Pancreas (tissue), 10 donors: ENCODE measurements at regions not wholly inside any gene's neighbourhood (a gene's known extent, or its start where the extent isn't known, plus 50 kb on each side); places are given as distances from the start of the nearest gene placed in this dataset.

Experiments used
- ATAC-seq, 4 donors: fragments of 200-7000 bp; cut with Tn5 transposase; one replicate each; pipeline versions ENCODE4 v1.8.0 to v1.9.1; 2020; ENCODE audit warnings: mild to moderate bottlenecking in 4 of 4, moderate library complexity in 4 of 4
- DNase-seq, 6 donors: peaks; one replicate each; pipeline ENCODE4 v3.0.0-alpha.2; 2020
- FAIRE-seq: peaks from 2 replicates; lab custom pipeline; 2012; peaks lifted over from hg19 to GRCh38; lab: Jason Lieb, UNC
- H3K27ac ChIP-seq, 4 donors: fragments of 200-600 bp; sonication (generic); 1 replicate in 3 of 4; 2 replicates in 1 of 4; pipeline versions ENCODE4 v1.5.0 to v1.8.0; 2020
- H3K27me3 ChIP-seq, 4 donors: fragments of 200-600 bp; one replicate each; pipeline ENCODE4 v1.8.0; 2021
- H3K36me3 ChIP-seq, 3 donors: fragments of 200-600 bp; sonication (generic) in 1 of 3; one replicate each; pipeline versions ENCODE4 v1.5.0 to v1.8.0; 2020 to 2021
- H3K4me1 ChIP-seq, 3 donors: fragments of 200-600 bp; one replicate each; pipeline ENCODE4 v1.8.0; 2021
- H3K4me3 ChIP-seq, 4 donors: fragments of 200-600 bp; sonication (generic) in 2 of 4; one replicate each; pipeline versions ENCODE4 v1.5.0 to v1.8.0; 2020 to 2021
- H3K9me3 ChIP-seq, 4 donors: fragments of 200-600 bp; one replicate each; pipeline ENCODE4 v1.8.0; 2021
- WGBS, 2 donors: extraction: QIAGEN DNeasy Blood & Tissue Kit; methylation state at CpG; one replicate each; pipeline ENCODE4 v1.1.7; 2013; 5-methylcytosine and 5-hydroxymethylcytosine counted together
- intact Hi-C, 3 donors: fragments of 100-400 bp; cut with DNase I; formaldehyde crosslinking; loops; one replicate each; pipeline versions ENCODE4 v1.11.1 to v1.14.2; 2022
- TF ChIP-seq, protein P1 (sequence below), 4 donors: fragments of 200-600 bp; sonication (generic) in 3 of 4; IDR thresholded peaks; one replicate each; pipeline versions ENCODE4 v1.5.0 to v1.8.0; 2021; ENCODE audit warnings: antibody characterized with exemption in 4 of 4
- donor health status: healthy with polysubstance abuse.
- donor health status: DM: no; HTN: no; CAD: no; lungs with moderate emphysema.
- donor health status: DM: no; HTN: no; CAD: no.
- donor health status: control.
- donor health status: control.
- donor health status: Bipolar disorder and iron deficiency.
- donor health status: DM: yes; HTN: yes; CAD: no.
- donor health status: DM: no; HTN: no; CAD: no.
- donor health status: DM: no; HTN: no; CAD: no.
- donor health status: DM: yes; HTN: yes; CAD: no.

DNA sequence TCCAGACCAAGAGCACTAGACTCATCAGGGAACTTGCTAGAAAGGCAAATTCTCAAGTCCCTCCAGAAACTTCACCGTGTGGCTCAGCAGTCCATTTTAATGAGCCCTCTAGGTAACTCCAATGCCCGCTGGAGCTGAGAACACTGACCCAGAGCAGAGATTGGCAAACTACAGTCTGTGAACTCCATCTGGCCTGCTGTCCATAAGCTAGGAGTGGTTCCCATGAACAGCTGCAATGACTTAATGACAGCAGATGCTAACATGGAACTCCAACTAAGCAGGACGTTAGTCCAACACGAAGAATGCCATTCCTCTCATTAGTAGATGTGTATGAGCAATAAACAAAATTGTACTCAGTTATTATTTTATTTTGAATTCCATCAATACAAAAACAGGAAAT, 371.9 kb downstream of the STK39 start:
- H3K9me3 ChIP-seq, result no peaks in the 10 kb centered on the region
- intact Hi-C loops, result no loop called here
- H3K4me3 ChIP-seq, result no peak overlapping the region
- no peak overlapping the region for H3K27ac ChIP-seq
- WGBS, 2 donors, result 93 to 94% methylated on average over 4 of the region's 4 CpGs
- no peaks in the 10 kb centered on the region for H3K4me1 ChIP-seq
- DNase-seq (no peak), FAIRE-seq (no peak), ATAC-seq (no peak)
- no peaks in the 10 kb centered on the region for H3K36me3 ChIP-seq
- TF ChIP-seq, protein P1, sequence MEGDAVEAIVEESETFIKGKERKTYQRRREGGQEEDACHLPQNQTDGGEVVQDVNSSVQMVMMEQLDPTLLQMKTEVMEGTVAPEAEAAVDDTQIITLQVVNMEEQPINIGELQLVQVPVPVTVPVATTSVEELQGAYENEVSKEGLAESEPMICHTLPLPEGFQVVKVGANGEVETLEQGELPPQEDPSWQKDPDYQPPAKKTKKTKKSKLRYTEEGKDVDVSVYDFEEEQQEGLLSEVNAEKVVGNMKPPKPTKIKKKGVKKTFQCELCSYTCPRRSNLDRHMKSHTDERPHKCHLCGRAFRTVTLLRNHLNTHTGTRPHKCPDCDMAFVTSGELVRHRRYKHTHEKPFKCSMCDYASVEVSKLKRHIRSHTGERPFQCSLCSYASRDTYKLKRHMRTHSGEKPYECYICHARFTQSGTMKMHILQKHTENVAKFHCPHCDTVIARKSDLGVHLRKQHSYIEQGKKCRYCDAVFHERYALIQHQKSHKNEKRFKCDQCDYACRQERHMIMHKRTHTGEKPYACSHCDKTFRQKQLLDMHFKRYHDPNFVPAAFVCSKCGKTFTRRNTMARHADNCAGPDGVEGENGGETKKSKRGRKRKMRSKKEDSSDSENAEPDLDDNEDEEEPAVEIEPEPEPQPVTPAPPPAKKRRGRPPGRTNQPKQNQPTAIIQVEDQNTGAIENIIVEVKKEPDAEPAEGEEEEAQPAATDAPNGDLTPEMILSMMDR (IDR thresholded peaks at IDR 0.05), result no peak
- H3K27me3 ChIP-seq, result no peaks in the 10 kb centered on the region

DNA sequence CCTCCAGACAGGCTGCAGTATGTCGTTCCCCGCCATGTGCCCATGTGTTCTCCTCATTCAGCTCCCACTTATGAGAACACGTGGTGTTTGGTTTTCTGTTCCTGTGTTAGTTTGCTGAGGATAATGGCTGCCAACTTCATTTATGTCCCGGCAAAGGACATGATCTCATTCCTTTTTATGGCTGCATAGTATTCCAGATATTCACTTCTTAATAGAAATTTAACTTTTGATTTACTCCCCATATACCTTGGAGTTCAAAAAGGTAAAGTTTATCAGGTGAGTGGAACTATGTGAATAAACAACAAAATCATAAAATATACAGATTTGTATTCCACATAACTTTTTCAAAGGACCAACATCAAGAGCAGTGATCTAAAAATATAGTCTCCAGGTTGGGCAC, 372.6 kb downstream of the STK39 start:
- intact Hi-C loops, result no loop called here
- Histone ChIP-seq H3K4me1 (no peaks in the 10 kb centered on the region), H3K27ac (no peak overlapping the region), H3K27me3 (no peaks in the 10 kb centered on the region), H3K9me3 (no peaks in the 10 kb centered on the region), H3K4me3 (no peak overlapping the region), H3K36me3 (no peaks in the 10 kb centered on the region)
- FAIRE-seq (no peak), DNase-seq (no peak), ATAC-seq (no peak)
- TF ChIP-seq, protein P1 (IDR thresholded peaks at IDR 0.05), result no peak
- 95 to 96% methylated on average over 4 of the region's 4 CpGs for WGBS, 2 donors

DNA sequence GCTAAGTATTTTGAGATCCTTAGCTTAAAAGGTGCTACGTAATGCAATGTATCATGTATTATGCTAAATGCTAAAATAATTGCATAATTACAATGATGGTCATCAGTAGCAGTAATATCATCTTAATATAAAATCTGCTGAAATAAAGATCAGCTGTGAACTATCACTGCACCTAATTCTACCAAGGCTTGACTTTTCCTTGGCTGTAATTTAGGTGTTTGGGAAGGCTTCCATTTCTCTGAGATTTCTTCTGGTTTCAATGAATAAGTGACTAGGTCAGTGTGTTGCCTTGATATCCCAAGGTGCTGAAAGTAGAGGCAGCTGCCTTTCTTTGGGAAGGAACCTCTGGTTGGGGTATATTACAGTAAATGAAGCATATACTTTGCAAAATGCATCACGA, 376.1 kb downstream of the STK39 start:
- 91 to 96% methylated on average over 2 of the region's 2 CpGs for WGBS, 2 donors
- H3K4me3 ChIP-seq, result no peak overlapping the region
- ATAC-seq (no peak), DNase-seq (no peak), FAIRE-seq (no peak)
- H3K27ac ChIP-seq, result no peak overlapping the region
- TF ChIP-seq, protein P1 (IDR thresholded peaks at IDR 0.05), result no peak
- no peaks in the 10 kb centered on the region for H3K9me3 ChIP-seq
- intact Hi-C loops, result no loop called here
- H3K27me3 ChIP-seq, result no peaks in the 10 kb centered on the region
- H3K4me1 ChIP-seq, result no peaks in the 10 kb centered on the region
- H3K36me3 ChIP-seq, result no peaks in the 10 kb centered on the region

DNA sequence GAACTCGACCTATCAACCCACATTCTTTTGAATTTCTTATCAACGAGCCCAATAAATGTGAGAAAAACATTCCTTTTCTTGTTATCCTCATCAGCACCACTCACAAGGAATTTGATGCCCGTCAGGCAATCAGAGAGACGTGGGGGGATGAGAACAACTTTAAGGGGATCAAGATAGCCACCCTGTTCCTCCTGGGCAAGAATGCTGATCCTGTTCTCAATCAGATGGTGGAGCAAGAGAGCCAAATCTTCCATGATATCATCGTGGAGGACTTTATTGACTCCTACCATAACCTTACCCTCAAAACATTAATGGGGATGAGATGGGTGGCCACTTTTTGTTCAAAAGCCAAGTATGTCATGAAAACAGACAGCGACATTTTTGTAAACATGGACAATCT, 378.2 kb downstream of the STK39 start:
- peak in 1 of 4 donors; percentile 29 for ATAC-seq
- FAIRE-seq, result no peak
- TF ChIP-seq, protein P1 (IDR thresholded peaks at IDR 0.05), result no peak

DNA sequence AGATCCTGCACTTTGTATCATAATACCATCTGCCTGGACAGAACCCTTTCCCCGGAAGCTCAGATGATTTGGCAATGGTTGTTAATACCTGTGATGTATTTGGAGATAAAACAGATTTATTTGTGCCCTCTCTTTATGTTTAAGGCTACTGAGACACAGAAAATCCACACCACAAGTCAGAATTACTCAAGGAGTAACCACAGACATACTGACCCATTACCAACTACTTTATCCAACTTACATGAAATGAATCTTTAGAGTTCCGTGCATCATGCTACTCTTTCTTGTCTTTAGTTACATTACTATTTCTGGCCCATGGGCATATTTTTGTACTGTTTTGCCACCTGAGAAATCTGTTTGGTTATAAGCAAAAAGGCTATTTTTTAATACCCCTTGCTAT, 384.0 kb downstream of the STK39 start:
- Histone ChIP-seq H3K4me1 (no peaks in the 10 kb centered on the region), H3K36me3 (no peaks in the 10 kb centered on the region), H3K27ac (no peak overlapping the region), H3K27me3 (no peaks in the 10 kb centered on the region), H3K9me3 (no peaks in the 10 kb centered on the region), H3K4me3 (no peak overlapping the region)
- no peak for DNase-seq
- TF ChIP-seq, protein P1 (IDR thresholded peaks at IDR 0.05), result no peak
- FAIRE-seq, result no peak
- no peak for ATAC-seq
- intact Hi-C loops, result no loop called here
- WGBS, 2 donors, result 90 to 96% methylated on average over 2 of the region's 2 CpGs

More for the DNA sequence above, 378.2 kb downstream of the STK39 start:
- Histone ChIP-seq H3K27ac (no peak overlapping the region), H3K36me3 (no peaks in the 10 kb centered on the region), H3K4me1 (no peaks in the 10 kb centered on the region), H3K9me3 (no peaks in the 10 kb centered on the region), H3K4me3 (no peak overlapping the region), H3K27me3 (no peaks in the 10 kb centered on the region)
- 61 to 64% methylated on average over 6 of the region's 6 CpGs for WGBS, 2 donors
- intact Hi-C loops, result no loop called here
- no peak for DNase-seq
